ENCODE measurements at regions not wholly inside any gene's neighbourhood (a gene's known extent, or its start where the extent isn't known, plus 50 kb on each side); places are given as distances from the start of the nearest gene placed in this dataset.
"Not testable (repeated sequence)": the region's sequence is repeated elsewhere in the genome, so short reads cannot be mapped to it uniquely, and the experiment has no call there.

DNA sequence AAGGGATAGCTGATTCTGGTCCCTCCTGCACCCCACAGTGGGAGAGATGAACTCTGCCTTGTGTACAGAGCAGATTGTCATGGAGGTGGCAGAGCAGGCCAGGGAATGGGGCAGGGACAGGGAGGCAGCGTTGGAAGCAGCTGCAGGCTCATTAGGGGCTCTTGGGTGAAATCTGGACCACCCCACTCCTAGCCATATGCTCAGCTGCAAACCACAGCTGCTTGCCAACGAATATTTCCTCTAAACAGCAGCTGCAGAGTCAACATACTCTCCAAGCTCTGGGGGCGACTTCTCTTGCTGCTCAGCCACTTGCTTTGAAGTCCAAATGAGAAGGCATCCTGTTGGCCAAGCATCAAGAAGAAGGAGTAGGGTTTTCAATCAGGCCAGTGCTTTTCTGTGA lies 302.3 kb upstream of the AUTS2 start:
- DNase-seq (ENCODE audit: insufficient read length, low spot score) (no peak), FAIRE-seq (no peak)
- TF ChIP-seq POLR2A (IDR thresholded peaks at IDR 0.05; ENCODE audit: low read depth, low read length), result no peak

DNA sequence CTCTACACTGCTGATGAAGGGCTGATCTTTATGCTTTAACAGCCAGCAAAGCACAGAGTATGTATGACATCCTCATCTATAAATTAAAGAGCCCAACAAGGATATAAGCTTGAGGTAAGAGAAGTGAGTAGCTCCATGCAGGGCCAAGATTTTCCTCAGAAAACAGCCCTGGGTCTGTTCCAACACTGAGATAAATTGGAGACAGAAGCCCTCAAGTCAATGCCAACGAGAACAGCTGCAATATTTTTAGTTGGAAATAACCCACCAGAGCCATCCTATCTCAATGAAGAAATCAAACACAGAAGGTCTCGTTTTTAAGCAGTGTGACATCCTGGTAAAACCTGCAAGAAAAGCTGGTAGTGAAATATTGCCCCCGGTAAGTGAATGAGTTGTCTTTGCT lies 297.0 kb upstream of the AUTS2 start:
- DNase-seq (ENCODE audit: insufficient read length, low spot score) (no peak), FAIRE-seq (no peak)
- no peak for TF ChIP-seq POLR2A (IDR thresholded peaks at IDR 0.05; ENCODE audit: low read depth, low read length)

DNA sequence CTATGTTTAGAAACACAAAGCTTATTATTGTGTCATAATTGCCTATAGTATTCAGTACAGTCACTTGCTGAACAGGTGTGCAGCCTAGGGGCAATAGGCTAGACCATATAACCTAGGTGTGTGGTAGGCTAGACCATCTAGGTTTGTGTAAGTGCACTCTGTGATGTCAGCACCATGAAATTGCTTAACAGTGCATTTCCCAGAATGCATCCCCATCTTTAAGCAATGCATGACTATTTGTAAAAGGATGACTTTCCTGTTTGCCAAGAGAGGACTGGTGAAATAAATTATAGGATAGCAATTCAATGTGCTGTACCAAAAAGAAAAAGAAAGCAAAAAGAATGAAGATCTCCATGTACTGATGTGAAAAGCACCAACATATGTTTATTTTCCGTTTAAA lies 288.7 kb upstream of the AUTS2 start:
- DNase-seq (ENCODE audit: insufficient read length, low spot score) (no peak), FAIRE-seq (no peak)
- no peak for TF ChIP-seq POLR2A (IDR thresholded peaks at IDR 0.05; ENCODE audit: low read depth, low read length)

DNA sequence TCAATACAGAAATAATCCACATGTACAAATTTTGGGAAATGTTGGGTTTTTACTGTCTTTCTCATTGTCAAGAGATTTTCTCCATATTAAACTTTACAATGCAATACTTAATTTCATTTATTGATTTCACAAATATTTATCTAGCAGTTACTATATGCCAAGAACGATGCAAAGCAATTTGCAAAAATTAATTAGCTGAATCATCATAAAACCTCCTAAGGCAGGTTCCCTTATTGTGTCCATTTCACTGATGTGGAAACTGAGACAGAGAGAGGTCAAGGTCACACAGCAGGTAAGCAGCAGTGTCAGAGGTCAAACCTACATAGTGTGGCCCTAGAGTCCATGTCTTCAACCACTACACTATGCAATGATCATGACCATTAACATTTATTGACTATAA lies 286.8 kb upstream of the AUTS2 start:
- no peak for FAIRE-seq
- no peak for TF ChIP-seq POLR2A (IDR thresholded peaks at IDR 0.05; ENCODE audit: low read depth, low read length)

DNA sequence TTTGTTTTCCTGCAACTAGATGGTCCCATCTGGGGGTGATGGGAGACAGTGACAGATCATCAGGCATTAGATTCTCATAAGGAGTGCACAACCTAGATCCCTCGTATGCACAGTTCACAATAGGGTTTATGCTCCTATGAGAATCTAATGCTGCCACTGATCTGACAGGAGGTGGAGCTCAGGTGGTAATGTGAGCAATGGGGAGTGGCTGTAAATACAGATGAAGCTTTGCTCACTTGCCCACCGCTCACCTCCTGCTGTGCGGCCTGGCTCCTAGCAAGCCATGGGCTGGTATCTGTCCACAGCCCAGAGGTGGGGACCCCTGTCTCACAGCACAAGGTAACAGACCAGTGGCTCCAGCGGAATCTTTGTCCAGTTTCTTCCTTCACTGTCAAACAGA lies 284.4 kb upstream of the AUTS2 start:
- FAIRE-seq; DNase-seq (ENCODE audit: insufficient read length, low spot score): not testable (repeated sequence)

More for the DNA sequence above, 286.8 kb upstream of the AUTS2 start:
- DNase-seq (ENCODE audit: insufficient read length, low spot score), result no peak

DNA sequence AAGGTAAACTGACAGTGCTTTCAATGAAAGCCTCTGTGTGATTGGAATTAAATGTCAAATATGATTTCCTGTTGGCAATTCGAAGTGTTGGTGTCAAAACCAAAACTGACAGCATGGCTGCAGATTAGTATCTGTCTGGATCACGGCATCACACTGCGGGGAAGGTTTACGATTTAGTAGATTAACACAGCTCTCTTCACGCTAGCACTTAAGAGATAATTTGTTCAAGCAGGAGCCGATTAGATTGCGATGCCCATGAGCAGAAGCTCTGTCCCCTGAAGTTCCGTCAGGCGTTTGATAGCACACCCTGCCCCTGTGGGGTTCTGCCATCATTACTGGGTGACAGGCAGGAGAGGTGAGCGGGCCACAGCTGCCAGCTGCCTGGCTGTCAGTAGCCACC lies 279.5 kb upstream of the AUTS2 start:
- FAIRE-seq, result no peak
- TF ChIP-seq POLR2A (IDR thresholded peaks at IDR 0.05; ENCODE audit: low read depth, low read length), result no peak
- no peak for DNase-seq (ENCODE audit: insufficient read length, low spot score)

DNA sequence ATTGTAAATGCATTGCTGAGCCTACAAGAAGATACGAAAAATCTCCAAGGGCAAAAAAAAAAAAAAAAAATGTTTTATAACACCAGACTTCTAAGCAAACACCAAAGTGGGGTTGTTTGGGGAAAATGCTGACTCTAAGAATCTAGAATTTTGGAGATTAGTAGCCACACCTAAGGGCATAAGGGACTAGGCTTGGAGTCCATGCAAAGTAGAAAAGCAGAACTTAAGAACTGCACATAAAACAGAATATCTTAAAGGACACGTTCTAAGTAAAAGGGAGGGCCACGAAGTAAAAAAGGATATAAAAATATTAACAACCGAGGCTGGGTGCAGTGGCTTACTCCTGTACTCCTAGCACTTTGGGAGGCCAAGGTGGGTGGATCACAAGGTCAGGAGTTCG lies 269.8 kb upstream of the AUTS2 start:
- no peak for DNase-seq (ENCODE audit: insufficient read length, low spot score)
- TF ChIP-seq POLR2A (IDR thresholded peaks at IDR 0.05; ENCODE audit: low read depth, low read length), result no peak
- FAIRE-seq, result no peak

DNA sequence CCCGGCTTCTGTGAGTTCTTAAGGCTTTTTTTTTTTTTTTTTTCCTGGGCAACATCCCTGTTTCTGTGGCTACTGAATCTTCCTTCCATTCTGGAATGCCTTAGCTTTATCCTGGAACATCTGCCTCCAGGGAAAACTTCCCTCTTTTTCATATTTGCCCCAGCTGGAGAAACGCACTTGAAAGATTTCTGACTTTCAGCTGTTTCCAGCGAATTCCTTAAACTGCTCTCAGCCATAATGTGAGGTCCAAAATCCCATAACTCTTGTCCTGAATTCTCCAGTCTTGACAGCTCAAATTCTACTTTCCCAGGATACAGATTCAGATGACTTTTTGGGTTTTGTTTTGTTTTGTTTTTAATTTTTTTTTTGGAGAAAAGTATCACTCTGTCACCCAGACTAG lies 263.6 kb upstream of the AUTS2 start:
- FAIRE-seq (no peak), DNase-seq (ENCODE audit: insufficient read length, low spot score) (no peak)
- no peak for TF ChIP-seq POLR2A (IDR thresholded peaks at IDR 0.05; ENCODE audit: low read depth, low read length)

DNA sequence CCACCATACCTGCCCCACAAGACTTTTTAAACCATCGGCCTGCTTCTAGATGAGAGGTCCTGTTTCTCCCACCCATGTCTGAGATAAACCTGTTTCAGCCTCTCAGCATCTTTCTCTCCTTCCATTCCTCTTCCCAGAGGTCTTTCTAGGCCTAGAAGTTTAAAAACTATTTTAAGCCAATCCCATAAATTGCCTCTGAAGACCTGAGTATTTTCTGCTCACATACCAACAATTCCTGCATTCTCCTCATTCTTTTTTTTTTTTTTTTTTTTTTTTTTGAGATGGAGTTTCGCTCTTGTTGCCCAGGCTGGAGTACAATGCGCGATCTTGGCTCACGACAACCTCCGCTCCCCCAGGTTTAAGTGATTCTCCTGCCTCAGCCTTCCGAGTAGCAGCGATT lies 262.9 kb upstream of the AUTS2 start:
- DNase-seq (ENCODE audit: insufficient read length, low spot score), result no peak
- FAIRE-seq, result no peak
- TF ChIP-seq POLR2A (IDR thresholded peaks at IDR 0.05; ENCODE audit: low read depth, low read length), result no peak

DNA sequence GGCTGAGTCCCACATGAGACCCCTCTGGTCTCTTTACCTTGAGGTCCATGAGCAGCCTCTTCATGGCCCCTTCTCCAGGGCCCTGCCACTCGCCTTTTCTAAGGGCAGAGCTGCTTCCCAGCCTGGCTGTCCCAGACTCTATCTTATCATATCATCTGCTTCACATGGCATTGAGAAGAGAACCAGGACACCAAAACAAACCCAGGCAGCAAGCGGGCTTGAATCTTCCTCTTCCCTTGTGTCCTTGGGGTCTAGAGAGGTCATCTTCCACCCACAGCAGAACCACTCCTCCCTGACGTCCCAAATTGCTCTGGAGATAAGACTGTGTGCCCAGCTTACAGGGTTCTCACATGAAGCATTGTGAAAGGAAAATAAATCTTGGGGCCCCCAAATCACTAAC lies 261.3 kb upstream of the AUTS2 start:
- FAIRE-seq (no peak), DNase-seq (ENCODE audit: insufficient read length, low spot score) (no peak)
- TF ChIP-seq POLR2A (IDR thresholded peaks at IDR 0.05; ENCODE audit: low read depth, low read length), result no peak

DNA sequence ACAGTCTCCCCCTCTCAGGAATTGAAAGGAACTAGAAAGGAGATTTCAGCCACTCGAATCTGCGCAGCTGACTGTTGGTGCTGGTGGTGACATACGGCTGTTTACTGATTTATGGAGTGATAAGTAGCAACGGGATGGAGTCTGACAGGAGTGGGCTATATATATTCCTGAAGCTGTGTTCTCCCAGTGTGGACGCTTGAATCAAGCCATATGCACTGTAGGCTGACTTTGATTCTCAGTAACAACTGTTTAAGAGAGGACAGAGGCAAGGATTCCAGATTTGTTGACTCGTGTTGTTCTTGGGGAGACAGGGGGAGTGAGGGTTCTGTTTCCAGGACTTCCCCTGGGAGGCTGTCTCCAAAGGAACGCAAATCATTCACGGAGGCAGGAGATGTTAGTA lies 260.1 kb upstream of the AUTS2 start:
- no peak for TF ChIP-seq POLR2A (IDR thresholded peaks at IDR 0.05; ENCODE audit: low read depth, low read length)
- DNase-seq (ENCODE audit: insufficient read length, low spot score) (no peak), FAIRE-seq (no peak)

DNA sequence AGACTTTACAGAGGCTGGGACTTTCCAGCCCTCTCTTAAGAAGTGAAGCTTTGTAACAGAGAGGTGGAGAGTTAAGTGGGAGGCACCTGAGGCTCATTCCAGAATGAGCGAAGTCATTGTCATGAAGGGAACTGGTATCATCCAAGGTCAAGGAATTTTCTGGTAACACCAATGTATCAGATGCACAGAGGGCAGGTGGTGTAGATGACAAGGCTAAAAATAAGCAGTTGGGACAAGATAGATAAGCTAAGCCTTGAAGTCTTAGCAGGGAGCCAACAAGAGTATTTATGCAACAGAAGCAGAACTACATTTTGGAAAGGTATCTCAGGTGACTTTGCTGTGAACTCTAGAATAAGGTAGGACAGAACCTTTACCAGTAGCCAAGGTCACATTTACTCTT lies 257.0 kb upstream of the AUTS2 start:
- FAIRE-seq (no peak), DNase-seq (ENCODE audit: insufficient read length, low spot score) (no peak)
- TF ChIP-seq POLR2A (IDR thresholded peaks at IDR 0.05; ENCODE audit: low read depth, low read length), result no peak

DNA sequence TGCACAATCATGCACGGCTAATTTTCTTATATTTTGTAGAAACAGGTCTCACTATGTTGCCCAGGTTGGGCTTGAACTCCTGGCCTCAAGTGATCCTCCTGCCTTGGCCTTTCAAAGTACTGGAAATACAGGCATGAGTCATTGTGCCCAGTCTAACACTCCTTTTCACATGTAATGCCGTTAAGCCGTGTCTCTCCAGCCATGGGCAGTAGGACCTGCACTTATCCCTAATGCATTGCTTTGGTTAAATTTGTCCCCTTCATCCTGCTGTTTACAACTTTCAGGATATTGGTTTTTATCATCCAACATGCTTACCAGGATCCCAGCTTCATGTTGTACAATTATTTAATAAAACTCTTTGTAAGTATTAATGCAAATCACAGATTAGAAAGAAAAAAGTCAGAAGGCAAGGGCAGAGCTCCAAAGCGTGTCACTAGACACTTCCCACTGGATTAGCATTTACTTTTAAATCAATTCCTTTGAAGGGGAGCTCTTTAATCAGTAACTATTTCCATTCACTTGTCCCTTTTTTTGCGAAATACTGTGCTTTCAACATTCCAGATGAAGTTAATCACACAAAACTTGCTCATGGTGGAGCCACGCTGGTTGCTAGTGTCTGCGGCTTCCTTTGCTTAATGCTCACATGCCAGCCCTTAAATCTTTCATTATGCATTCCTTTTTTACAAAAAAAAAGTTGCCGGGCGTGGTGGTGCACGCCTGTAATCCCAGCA lies 256.0 kb upstream of the AUTS2 start:
- FAIRE-seq (no peak), DNase-seq (ENCODE audit: insufficient read length, low spot score) (no peak)
- no peak for TF ChIP-seq POLR2A (IDR thresholded peaks at IDR 0.05; ENCODE audit: low read depth, low read length)

DNA sequence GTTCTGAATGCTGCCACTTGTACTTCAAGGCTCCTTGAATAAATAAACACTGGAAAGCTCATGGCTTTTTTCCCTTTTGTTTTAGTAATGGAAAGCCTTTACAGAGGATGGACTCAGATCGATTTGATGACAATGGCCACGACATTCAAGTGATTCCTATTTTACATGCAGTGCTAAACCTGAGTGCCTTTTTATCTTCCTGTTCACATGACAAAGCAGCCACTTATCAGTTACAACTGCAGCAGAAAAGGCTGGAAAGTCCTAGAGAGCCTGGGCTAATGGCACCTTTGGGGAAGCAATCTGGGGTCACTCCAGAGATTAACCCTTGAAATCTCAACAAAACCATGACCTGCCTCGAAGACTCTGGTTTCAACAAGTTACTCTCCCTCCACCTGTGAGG lies 249.0 kb upstream of the AUTS2 start:
- no peak for TF ChIP-seq POLR2A (IDR thresholded peaks at IDR 0.05; ENCODE audit: low read depth, low read length)
- DNase-seq (ENCODE audit: insufficient read length, low spot score) (no peak), FAIRE-seq (no peak)

DNA sequence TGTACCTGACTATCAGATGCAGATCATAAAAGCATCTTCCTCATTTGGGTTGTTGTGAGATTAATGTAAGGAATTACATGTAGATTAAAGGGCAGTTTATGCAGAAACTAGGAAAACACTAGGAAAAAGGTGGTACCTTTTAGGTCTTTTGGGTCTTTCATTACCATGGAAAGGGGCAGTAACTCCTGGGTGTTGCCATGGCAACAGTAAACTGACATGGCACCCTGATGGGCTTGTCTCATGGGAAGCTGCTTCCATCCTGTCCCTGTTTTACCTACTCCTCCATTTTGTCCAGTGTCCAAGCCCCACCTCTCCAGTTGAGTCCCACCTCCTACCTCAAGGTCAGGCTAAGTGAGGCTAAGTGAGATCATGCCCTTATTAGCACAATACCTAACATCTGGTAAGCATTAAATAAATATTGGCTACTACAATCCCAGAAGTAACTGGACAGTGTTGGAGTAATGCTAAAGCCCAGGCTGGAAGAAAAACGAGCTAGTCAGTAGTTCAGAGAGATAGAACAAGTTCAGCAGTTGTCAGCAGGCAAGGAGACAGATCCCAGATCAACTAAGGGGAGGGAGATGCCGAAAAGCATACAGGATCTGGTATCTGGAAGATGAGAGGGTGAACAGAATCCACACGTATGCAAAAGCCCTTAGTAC lies 240.0 kb upstream of the AUTS2 start:
- FAIRE-seq, result no peak
- DNase-seq (ENCODE audit: insufficient read length, low spot score), result no peak

More for the DNA sequence above, 240.0 kb upstream of the AUTS2 start:
- TF ChIP-seq POLR2A (IDR thresholded peaks at IDR 0.05; ENCODE audit: low read depth, low read length), result no peak

All from H54 (cell line).